Right lobe of liver (tissue), 6 donors: ENCODE measurements at regions not wholly inside any gene's neighbourhood (a gene's known extent, or its start where the extent isn't known, plus 50 kb on each side); places are given as distances from the start of the nearest gene placed in this dataset.
A peak's percentile ranks its signal among the peaks of the same experiment; 100 is the strongest.

Experiments
- ATAC-seq, 4 donors: fragments of 200-7000 bp; cut with Tn5 transposase; one replicate each; pipeline ENCODE4 v1.9.1; 2020; ENCODE audit warnings: mild to moderate bottlenecking in 4 of 4, moderate library complexity in 4 of 4
- DNase-seq, 3 donors: peaks; one replicate each; pipeline ENCODE4 v3.0.0-alpha.2; 2020
- H3K27ac ChIP-seq, 3 donors: fragments of 200-600 bp; one replicate each; pipeline ENCODE4 v1.8.0; 2022
- H3K27me3 ChIP-seq, 2 donors: fragments of 200-600 bp; one replicate each; pipeline ENCODE4 v1.8.0; 2022
- H3K36me3 ChIP-seq, 4 donors: fragments of 200-600 bp; sonication (generic) in 1 of 4; one replicate each; pipeline versions ENCODE4 v1.5.1 to v1.8.0; 2017 to 2022; ENCODE audit warnings: control low read depth in 1 of 4
- H3K4me1 ChIP-seq, 4 donors: fragments of 200-600 bp; sonication (generic) in 1 of 4; one replicate each; pipeline versions ENCODE4 v1.5.1 to v1.8.0; 2017 to 2022; ENCODE audit warnings: control low read depth in 1 of 4
- H3K4me3 ChIP-seq, 3 donors: fragments of 200-600 bp; one replicate each; pipeline ENCODE4 v1.8.0; 2022
- H3K9me3 ChIP-seq, 4 donors: fragments of 200-600 bp; sonication (generic) in 1 of 4; one replicate each; pipeline versions ENCODE4 v1.5.1 to v1.8.0; 2017 to 2022; ENCODE audit warnings: control low read depth in 1 of 4
- CTCF ChIP-seq, 4 donors: fragments of 200-600 bp in 3 of 4; fragments of 450-650 bp in 1 of 4; IDR thresholded peaks; one replicate each; pipeline versions ENCODE4 v1.5.1 to v1.8.0; 2016 to 2022; ENCODE audit warnings: antibody characterized with exemption in 4 of 4, mild to moderate bottlenecking in 2 of 4
- POLR2A ChIP-seq: fragments of 450-650 bp; IDR thresholded peaks from one replicate; pipeline ENCODE4 v1.6.1; 2017; ENCODE audit warnings: antibody characterized with exemption, mild to moderate bottlenecking
- WGBS: methylation state at CpG from one replicate; pipeline ENCODE4 v1.1.6; 2018; ENCODE audit warnings: low coverage, low lambda C conversion rate; ENCODE audit not compliant: insufficient coverage; ENCODE audit errors: missing lambda C conversion rate; 5-methylcytosine and 5-hydroxymethylcytosine counted together
- intact Hi-C, 2 donors: fragments of 100-400 bp; cut with DNase I; formaldehyde crosslinking; loops; one replicate each; pipeline versions ENCODE4 v1.11.2 to v1.14.1; 2022
- donor health status: DM: no; HTN: yes; CAD: no.
- donor health status: DM: no; HTN: no; CAD: no.
- donor health status: DM: no; HTN: no; CAD: no.
- donor health status: DM: no; HTN: yes; CAD: no.
- donor health status: DM: no; HTN: yes; CAD: no.

- Histone ChIP-seq H3K9me3 (no peaks in the 10 kb centered on the region), H3K36me3 (no peaks in the 10 kb centered on the region), H3K27ac (no peak overlapping the region), H3K27me3 (no peaks in the 10 kb centered on the region), H3K4me1 (no peaks in the 10 kb centered on the region), H3K4me3 (no peak overlapping the region)
- no peak for ATAC-seq
- TF ChIP-seq CTCF (IDR thresholded peaks at IDR 0.05) (no peak), POLR2A (no peak)
- DNase-seq = no peak
- intact Hi-C loops = no loop called here
- 80% methylated on average over 11 of the region's 11 CpGs for WGBS
Measured at GRCh38 chr5:67620424-67621397, 424.1 kb upstream of the CD180 start.

- Histone ChIP-seq H3K4me1 (no peaks in the 10 kb centered on the region), H3K27me3 (no peaks in the 10 kb centered on the region), H3K9me3 (no peaks in the 10 kb centered on the region), H3K27ac (no peak overlapping the region), H3K4me3 (no peak overlapping the region), H3K36me3 (no peaks in the 10 kb centered on the region)
- intact Hi-C loops = no loop called here
- TF ChIP-seq CTCF (IDR thresholded peaks at IDR 0.05) = no peak
- TF ChIP-seq POLR2A = no peak
- peak; percentile 35 to 94 (median 45) for ATAC-seq
- peak in 1 of 3 donors; percentile 30 for DNase-seq
- 80% methylated on average over 1 of the region's 4 CpGs for WGBS
Measured at GRCh38 chr5:67619636-67620035, 423.0 kb upstream of the CD180 start.

GRCh38 chr5:67619235-67619634 is 422.6 kb upstream of the CD180 start:
- no peaks in the 10 kb centered on the region for H3K4me1 ChIP-seq
- peak in 1 of 4 donors; percentile 51 for ATAC-seq
- no peaks in the 10 kb centered on the region for H3K27me3 ChIP-seq
- TF ChIP-seq CTCF (IDR thresholded peaks at IDR 0.05) (no peak), POLR2A (no peak)
- H3K27ac ChIP-seq = no peak overlapping the region
- H3K36me3 ChIP-seq = no peaks in the 10 kb centered on the region
- no peak overlapping the region for H3K4me3 ChIP-seq
- no peaks in the 10 kb centered on the region for H3K9me3 ChIP-seq
- no peak for DNase-seq
- intact Hi-C loops = no loop called here

GRCh38 chr5:67617051-67617450 is 420.5 kb upstream of the CD180 start:
- no peak overlapping the region for H3K27ac ChIP-seq
- no peaks in the 10 kb centered on the region for H3K9me3 ChIP-seq
- no peak overlapping the region for H3K4me3 ChIP-seq
- H3K27me3 ChIP-seq = no peaks in the 10 kb centered on the region
- no peaks in the 10 kb centered on the region for H3K36me3 ChIP-seq
- 100% methylated on average over 2 of the region's 3 CpGs for WGBS
- H3K4me1 ChIP-seq = no peaks in the 10 kb centered on the region
- intact Hi-C loops = no loop called here
- no peak for ATAC-seq
- no peak for DNase-seq
- no peak for TF ChIP-seq CTCF (IDR thresholded peaks at IDR 0.05)
- TF ChIP-seq POLR2A = no peak
